CD4-positive, alpha-beta T cell treated with Interleukin-17A for 1 hour (primary cell): ENCODE measurements at regions not wholly inside any gene's neighbourhood (a gene's known extent, or its start where the extent isn't known, plus 50 kb on each side); places are given as distances from the start of the nearest gene placed in this dataset.
"Not testable (repeated sequence)": the region's sequence is repeated elsewhere in the genome, so short reads cannot be mapped to it uniquely, and the experiment has no call there.

ENCODE experiments used
- DNase-seq: peaks from one replicate; pipeline ENCODE4 v3.0.0-alpha.2; 2020

DNA sequence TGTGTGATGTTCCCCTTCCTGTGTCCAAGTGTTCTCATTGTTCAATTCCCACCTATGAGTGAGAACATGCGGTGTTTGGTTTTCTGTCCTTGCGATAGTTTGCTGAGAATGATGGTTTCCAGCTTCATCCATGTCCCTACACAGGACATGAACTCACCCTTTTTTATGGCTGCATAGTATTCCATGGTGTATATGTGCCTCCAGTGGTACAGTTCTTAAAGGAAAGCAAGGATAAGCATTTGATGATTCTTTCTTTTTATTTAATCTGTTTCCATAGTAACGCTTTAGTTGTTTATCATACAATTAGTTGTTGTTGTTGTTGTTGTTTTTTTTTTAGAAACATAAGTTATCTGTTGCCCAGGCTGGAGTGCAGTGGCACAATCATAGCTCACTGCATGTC, 133.1 kb downstream of the TSEN15 start:
- not testable (repeated sequence) for DNase-seq

DNA sequence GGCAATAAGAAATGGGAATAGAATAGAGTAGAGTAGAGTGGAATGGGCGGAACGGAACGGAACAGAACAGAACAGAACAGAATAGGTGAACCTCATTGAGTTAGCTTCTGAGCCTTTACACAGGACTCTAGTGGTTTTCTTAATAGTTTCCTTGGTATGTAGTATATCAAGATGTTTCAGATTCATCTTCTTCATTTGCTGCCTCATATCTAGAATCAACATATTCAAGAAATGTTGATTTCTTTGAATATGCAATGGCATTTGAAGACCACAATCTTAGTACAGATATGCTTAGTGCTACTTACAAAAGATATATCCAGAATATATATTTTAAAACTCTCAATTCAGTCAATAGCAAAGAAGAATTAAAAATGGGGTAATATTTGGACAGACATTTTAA, 133.8 kb downstream of the TSEN15 start:
- DNase-seq: no peak

DNA sequence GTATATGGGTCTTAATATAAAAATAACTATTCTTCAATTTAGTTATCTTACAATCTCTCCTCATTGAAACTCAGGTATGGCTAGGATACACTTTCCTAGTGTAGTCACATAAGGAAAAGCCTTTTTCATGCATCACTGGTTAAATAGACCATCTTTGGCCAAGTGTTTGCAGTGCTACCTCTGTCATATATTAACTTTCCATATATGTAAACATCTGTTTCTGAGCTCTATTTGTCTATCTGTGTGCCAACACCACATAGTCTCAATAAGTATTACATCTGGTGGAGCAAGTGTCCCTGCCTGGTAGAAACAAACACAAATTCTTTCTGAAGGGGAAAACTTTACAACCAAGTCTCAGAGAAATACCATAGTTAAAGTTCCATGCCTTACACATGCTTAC, 134.6 kb downstream of the TSEN15 start:
- DNase-seq: no peak

DNA sequence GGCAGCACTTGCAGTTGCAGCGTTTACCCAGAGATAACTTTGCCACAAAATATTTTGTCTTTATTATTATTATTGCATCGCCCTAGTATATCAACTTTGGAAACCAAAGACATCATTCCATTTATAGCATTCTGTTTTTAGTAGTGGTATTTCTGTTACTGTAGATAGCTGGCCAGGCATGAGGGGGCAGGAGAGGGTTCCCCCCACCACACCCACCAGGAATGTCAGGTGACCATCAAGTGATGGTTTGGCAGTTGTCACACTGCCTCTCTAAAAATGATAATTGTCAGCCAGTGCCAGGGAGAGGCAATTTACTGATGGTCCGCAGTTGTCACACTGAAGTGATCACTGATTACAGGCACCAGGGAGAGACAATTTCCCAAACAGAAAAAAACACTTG, 135.6 kb downstream of the TSEN15 start:
- DNase-seq: no peak

DNA sequence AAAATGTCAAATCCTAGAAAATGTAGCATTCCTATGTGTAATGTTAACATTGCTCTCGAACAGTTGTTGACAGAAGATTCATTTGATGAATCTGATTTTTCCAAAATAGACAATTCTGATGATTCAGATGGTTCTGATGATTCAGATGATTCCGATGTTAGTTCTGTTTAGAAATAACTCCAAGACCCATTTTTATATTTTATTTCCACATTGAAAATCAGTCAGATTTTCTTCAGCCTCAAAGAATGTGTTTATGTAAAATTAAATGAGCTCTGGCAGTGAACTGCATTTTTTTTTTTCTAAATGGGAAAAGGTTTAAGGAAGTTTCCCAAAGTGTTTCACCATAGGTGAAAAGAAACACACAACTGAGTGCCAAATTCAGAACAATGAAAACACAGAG, 136.5 kb downstream of the TSEN15 start:
- DNase-seq: no peak

DNA sequence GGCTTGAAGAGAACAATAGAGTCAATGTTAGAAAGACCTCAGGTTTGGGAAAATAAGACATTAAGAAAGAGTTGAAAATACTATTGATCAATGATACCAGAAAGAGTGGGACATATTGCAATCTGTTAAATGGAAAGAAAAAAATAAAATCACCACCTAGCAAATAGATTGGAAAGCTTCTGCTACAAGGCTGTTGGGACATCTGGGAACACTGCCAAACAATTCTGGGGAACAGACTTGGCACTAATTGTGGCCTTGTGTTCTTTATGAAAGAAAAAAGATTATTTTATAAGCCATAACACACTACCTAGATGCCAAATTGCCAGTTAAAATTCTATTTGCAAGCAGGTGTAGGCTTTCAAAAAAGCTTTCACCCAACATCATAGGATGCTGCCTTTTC, 137.8 kb downstream of the TSEN15 start:
- DNase-seq: no peak

DNA sequence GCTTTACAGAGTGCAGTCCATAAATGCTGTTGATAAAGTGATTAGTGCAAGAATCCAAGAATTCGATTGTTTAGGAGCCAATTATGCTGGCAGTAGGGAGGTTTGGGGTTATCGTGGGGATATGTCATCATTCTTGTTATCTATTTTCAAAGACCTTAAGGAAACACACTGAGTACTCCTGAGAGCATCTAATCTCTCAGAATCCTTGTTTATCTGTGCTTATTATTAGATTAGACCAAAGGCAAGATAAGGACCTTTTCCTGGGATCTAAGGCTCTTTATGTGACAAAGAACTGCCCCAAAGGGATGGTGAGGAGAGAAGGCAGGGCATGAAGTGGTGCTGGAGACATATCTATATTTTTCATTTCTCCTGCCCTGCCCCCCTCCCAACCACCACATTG, 139.1 kb downstream of the TSEN15 start:
- DNase-seq: no peak

DNA sequence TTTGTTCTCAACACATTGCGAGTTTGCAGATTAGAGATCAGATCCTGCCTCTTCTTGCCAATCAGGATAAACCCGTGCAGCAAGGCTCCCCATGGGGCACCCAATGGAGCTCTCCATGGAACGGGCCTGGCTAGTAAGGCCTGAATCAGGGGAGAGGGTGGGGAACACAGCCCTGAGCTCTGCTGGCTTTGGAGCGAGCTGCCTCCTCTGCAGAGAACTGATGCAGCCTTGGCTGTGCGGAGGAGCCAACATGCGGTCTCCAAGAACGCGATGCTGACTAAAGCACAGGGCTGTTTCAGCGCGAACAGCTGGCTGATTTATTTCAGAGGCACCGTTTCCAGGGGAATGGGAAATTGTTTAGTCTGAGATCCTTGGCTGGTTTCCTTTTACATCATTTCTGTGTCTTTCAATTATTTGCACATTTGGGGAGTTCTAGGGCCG, 139.7 kb downstream of the TSEN15 start:
- no peak for DNase-seq

DNA sequence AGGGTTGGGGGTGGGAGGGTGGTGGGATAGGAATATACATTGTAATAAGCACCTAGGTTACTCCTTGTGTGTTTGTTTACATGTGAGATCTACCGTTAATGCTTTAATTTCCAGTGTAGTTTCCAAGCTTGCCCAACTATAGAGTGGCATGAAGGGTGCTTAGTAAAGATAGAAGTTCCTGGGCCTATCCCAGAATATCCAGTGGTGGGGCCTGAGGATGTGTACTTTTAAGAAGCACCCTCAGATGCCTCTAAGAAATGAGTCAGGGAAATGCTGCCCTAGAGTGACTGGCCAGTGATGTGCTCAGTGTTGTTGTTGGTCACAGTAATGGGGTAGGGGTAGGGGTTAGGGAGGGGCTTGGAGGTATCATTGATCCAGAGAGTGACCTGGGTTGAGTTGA, 141.3 kb downstream of the TSEN15 start:
- no peak for DNase-seq

DNA sequence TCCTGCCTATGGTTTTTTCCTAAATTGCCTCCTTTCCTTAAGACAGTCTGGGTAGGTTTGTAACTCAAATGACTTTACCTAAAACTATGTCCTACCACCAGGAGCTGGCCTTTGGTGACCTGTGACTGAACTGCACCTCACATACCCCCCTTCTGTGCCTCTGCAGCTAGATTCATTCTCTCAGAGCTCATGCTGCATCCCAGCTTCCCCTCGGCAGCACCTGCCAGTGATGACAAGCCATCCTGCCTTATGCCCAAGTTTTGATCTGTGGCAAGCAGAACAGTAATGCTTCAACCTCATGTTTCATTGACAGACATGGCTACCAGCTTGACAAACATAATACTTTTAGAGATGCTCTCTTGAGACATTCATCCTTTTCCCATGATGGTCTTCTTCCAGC, 141.9 kb downstream of the TSEN15 start:
- DNase-seq: no peak

DNA sequence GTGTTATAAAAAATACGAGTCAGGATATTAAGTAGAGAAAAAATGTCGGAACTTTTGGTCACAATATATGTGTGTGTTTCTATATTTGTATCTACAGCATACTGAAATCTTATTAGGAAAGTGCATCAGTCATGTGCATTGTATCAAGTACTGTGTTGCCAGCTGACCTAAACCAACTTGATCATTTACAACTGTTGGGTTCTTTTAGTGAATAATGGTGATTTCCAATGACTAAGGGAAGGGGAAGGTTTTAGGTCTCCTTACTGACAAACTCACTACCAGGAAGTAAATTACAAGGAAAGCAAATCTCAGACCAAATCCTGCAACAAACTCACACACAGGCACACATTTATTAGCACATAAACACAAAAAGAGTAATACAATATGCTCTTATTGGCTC, 142.7 kb downstream of the TSEN15 start:
- DNase-seq: no peak

DNA sequence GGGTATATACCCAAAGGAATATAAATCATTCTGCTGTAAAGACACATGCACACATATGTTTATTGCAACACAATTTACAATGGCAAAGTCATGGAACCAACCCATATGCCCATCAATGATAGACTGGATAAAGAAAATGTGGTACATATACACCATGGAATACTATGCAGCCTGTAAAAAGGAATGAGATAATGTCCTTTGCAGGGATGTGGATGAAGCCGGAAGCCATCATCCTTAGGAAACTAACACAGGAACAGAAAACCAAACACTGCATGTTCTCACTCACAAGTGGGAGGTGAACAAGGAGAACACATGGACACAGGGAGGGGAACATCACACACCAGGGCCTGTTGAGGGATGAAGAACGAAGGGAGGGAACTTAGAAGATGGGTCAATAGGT, 144.2 kb downstream of the TSEN15 start:
- DNase-seq: not testable (repeated sequence)

DNA sequence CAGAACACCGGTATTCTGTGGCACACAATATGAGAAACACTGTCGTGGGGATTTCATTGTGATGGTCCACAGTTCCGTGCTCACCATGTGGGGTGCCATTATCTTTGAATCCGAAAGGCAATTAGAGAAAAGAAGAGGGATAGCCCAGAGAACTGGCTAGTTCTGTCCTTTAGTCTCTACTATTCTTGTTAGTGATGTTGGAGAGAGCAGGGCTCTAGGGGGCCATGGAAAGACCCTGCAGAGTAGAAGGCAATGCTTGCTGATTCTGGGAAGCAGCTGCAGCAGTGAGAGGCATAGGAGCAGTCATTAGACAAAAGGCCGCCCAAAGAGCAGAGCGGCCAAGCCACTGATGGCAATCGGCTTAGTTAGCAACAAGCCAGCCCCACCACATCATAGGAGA, 146.3 kb downstream of the TSEN15 start:
- no peak for DNase-seq

DNA sequence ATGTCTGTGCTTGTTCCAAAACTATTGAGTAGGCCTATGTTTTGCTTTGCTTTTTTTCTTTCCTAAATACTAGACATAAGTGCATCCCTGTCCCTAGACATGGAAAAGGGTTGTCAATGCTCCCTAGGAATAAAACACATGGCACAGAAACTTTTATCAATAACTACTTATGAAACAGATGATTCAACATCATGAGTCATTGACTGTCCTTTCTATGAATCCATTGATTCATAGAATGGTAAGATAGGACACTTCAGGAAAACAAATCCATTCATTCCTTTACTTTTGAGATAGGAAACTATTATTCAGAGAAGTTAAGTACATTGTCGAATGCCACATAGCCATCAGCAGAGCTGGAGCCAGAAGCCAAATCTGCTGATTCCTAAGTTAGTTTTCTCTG, 147.5 kb downstream of the TSEN15 start:
- DNase-seq: no peak

DNA sequence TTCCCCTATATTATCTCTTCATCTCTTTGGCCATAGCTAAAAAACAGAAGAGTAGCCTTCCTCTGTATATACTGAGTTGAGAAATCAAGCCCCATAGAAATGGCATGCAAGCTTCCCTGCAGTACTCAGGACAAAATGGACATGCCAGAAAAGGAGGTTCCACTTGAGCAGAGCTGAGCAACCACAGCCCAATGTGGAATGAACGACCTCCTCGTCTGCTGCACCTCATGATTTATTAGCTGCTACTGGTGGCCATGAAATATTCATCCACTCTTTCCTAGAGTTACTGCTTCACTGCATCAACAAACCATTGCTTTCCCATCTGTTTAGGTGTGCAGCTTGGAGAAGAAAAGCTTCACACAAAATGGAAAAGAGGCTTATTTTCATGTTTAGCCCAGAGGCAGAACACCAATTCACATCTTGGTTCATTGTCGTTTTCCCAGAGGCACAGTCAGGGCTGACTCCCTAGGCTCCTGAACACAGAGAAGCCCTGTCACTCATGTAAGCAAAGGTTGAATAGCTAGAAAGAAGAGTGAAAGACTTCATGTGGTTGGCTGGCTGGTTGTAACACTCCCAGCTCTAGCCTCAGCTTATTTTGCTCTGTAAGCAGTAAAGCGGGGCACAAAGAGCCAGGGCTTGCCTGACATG, 148.0 kb downstream of the TSEN15 start:
- no peak for DNase-seq

DNA sequence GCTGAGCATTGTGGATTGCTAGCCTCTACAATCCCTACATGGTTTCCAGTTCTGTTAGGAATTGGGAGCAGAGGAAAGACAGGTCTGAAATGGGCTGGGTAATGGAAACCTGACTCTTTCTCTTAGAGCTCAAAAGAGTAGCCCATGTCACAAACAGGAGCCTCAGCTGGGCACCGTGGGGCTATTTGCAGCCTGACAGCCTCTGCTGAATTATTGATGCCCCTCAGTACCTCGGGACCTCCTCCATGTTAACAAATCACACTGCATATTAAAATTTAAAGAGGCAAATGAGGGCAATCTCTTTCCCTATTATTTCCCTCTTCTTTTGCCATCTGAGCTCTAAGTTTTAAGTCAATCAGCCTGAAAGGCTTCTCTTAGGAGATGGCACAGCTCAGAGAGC, 157.1 kb downstream of the TSEN15 start:
- DNase-seq: no peak

DNA sequence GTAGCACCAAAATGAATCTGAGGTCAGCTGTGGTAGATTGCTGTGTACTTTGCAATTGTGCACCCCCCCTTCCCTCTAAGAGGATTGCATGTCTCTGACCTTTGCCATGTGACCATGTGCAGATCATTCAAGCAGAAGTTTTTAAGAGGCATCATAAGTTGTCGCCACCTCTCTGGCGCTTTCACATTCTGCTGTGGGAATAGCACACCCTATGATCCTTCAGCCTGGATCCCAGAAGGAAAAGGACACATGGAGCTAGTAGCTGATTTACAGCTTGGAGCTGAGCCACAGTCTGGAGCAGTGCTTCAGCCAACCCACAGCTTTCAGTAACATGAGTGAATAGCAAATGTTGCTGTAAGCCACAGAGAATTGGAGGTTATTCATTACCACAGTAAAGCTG, 158.5 kb downstream of the TSEN15 start:
- no peak for DNase-seq

DNA sequence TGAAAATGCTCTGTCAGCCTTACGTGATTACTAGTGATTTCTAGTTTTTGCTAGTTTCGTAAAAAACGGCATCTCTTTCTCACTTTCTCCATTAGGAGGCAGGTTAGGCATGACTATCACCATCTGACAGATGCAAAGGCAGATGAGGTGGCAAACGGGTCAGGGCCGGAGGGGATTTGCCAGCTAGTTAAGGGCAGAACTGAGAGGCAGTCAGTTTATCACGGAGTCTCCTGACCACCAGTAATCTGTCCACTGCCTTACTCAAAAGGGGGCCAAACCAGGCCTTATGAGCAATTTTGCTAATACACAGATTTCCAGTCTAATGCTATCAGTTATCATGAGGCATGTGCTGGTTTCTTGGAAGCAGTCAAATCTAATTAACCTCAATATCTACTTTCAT, 159.3 kb downstream of the TSEN15 start:
- no peak for DNase-seq

DNA sequence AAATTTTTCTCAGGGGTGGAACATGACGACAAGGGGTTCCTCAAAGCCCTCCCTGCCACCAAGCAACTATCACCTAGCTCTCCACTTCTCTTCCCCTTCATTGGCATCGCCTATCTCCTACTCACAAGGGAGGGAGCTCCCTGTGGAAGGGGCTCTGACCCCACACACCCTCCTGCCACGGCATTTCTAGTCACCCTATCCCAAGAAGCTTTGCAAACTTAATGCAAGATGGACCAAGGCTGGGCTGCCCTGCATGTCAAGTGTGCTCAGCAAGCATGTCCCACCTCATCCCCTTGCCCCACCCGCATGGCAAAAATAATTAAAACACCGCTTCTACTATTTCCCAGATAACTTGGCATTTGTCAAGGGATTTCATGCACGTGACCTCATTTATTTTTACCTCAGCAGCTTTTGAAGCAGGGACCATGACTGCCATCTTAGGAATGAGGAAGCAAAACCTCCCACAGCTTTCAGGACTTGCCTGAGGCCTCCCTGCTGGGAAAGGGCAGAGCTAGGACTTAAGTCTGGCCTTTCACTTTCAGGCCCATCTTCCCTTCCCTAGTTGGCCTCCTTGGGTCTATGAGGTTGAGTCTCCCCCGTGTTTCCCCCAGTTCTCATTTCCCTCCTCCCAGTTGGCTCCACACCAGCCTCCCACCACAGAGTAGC, 161.3 kb downstream of the TSEN15 start:
- DNase-seq: no peak

DNA sequence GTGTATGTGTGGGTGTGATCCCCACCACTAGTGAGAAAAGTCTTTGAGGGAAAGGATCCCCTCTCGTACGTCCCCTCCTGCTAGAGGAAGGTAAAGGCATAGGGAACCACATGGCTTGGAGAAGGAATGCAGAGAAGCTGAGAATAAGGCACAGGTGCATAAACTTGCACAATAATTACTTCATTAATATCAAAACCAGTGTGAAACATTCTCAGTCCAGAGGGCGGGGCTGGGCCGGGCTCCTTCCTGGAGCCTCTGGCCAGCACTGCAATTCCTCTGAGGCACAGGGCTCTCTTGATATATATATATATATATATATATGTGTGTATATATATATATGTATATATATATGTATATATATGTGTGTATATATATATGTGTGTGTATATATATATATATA, 162.6 kb downstream of the TSEN15 start:
- DNase-seq: no peak

DNA sequence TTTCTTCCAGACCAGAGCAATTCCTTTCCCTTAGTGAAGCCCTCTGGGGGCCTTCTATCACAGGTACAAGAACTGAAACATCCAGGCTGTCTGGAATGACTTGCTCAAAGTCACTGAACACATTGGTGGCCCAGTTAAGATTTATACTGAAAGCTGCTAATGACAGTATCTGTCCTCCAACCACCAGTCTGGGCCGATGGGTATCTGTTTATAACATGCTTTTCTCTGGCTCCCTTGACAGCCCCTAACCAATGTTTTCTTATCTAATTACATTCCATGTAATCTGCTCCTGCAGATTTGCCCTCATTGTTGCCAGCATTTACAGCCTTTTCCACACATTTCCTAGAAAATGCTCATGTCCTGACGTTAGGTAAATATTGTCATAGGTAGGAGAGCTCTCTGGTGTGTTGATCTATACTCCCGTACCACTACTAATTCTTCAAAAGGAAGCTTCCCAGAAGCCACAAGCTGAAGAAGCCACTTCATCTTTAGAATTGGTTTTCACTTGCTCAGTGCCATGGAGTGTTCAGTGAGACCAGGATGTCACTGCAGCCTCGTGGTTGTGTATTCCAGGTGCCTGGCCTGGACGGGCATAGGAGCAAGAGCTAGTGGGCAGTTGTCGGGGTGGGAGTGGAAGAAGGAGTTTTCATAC, 163.9 kb downstream of the TSEN15 start:
- no peak for DNase-seq

DNA sequence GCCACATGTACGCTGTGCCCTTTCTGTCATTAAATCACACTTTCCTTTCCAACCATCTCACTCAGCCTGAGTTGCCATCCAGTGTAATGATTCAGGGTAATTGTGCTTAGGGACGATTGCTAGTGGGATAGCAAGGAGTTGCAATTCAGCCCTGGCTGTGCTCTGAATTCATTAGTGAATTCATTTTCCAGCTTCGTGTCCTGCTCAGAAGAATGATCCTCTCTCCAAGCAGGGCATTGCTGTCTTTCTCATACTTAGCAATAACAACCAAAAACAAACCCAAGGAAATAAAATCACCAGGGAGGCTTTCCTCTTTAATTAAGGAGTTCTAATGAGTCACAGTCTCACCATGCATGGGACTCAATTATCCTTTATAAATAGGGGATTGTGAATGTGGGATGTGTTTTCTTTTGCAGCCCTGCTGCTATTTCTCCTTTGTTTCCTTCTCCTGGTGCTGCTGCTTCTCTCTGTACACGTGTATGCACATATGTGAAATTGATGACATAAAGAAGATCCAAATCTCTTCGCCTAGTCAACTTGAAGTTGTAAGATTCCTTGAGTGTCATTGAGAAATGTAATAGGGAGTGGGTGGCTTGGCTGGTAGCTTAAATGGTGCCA, 167.0 kb downstream of the TSEN15 start:
- no peak for DNase-seq

DNA sequence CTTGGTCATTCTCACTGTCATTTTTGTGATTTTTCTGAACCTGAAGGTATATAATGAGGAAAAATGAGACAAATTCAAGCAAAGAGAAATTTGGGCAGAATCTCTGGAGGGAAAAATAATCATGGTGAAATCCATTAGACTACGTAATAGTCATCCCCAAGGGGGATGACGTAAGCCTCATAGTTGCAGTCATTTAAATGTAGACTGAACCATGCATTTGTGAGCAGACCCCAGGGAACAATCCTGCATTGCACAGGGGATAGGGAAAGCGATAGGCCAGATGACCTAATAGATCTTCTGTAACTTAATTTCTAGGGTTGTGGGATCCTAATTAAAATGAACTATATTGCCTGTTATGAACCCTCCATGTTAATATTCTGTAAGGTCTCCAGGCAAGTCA, 167.4 kb upstream of the C1orf21 start:
- DNase-seq: no peak

DNA sequence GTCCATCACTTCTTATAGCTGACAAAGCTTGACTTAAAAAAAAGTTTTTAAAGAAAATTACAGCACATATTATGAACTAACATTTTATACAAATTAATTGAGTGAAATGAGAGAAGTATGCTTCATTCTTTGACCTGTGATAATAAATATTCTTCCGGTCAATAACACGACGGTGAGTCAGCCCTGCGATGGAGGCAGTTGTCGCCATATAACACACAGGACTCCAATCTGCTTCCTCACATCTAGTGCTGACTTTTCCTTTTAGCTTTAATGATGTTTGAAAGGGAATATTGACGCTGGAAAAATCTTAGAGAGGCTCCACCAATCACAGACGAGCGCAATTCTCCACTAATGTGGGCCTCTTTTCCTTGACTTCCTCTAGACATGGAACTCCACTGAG, 166.9 kb upstream of the C1orf21 start:
- DNase-seq: no peak
